SK-N-MC (cell line): ENCODE measurements at regions not wholly inside any gene's neighbourhood (a gene's known extent, or its start where the extent isn't known, plus 50 kb on each side); places are given as distances from the start of the nearest gene placed in this dataset.

Experiments used
- EZH2 ChIP-seq: fragments of 200-600 bp; sonication (generic); IDR thresholded peaks from one replicate; pipeline ENCODE4 v1.6.1; 2017; ENCODE audit warnings: antibody characterized with exemption
- FOXP2 ChIP-seq: optimal IDR thresholded peaks from 2 replicates; pipeline ENCODE3; 2011; ENCODE audit warnings: mild to moderate bottlenecking, moderate library complexity; ENCODE audit not compliant: insufficient read depth; ENCODE audit errors: extremely low read length, control extremely low read depth
- POLR2AphosphoS5 ChIP-seq: IDR thresholded peaks from 2 replicates; pipeline ENCODE4 v1.6.1; 2012; ENCODE audit warnings: mild to moderate bottlenecking, low read depth, low read length, borderline replicate concordance

GRCh38 chr17:36684134-36684533 is 82.8 kb downstream of the MRM1 start:
- TF ChIP-seq POLR2AphosphoS5 (no peak), EZH2 (no peak), FOXP2 (no peak)
